Fibroblast of lung (primary cell): ENCODE measurements at regions not wholly inside any gene's neighbourhood (a gene's known extent, or its start where the extent isn't known, plus 50 kb on each side); places are given as distances from the start of the nearest gene placed in this dataset.

Experiments
- CTCF ChIP-seq, 2 donors: IDR thresholded peaks in 1 of 2; conservative IDR thresholded peaks in 1 of 2; 1 replicate in 1 of 2; 2 replicates in 1 of 2; pipeline ENCODE4 v1.5.1; 2011 to 2012; ENCODE audit warnings: low read length in 2 of 2, control low read depth in 1 of 2, inconsistent platforms in 1 of 2, low read depth in 1 of 2, mild to moderate bottlenecking in 1 of 2
- EZH2 ChIP-seq: IDR thresholded peaks from 2 replicates; pipeline ENCODE4 v1.5.1; 2012; ENCODE audit warnings: low read length, control low read depth, mild to moderate bottlenecking; ENCODE audit errors: missing control alignments

- no peak for TF ChIP-seq EZH2
- no peak for TF ChIP-seq CTCF (conservative IDR thresholded peaks at IDR 0.05 in 1 of 2, IDR thresholded peaks at IDR 0.05 in 1 of 2; ENCODE audit: low read depth in 1 of 2, low read length in 2 of 2)
Observed at GRCh38 chr10:20683345-20683744, 213.8 kb downstream of the NEBL start.
